ENCODE measurements at regions not wholly inside any gene's neighbourhood (a gene's known extent, or its start where the extent isn't known, plus 50 kb on each side); places are given as distances from the start of the nearest gene placed in this dataset.

- TF ChIP-seq NFIC (IDR thresholded peaks at IDR 0.05; ENCODE audit: borderline replicate concordance) (no peak), CTCF (IDR thresholded peaks at IDR 0.05) (no peak)
Observed at GRCh38 chr2:221761260-221761659, 189.2 kb upstream of the EPHA4 start.
